ENCODE measurements at regions not wholly inside any gene's neighbourhood (a gene's known extent, or its start where the extent isn't known, plus 50 kb on each side); places are given as distances from the start of the nearest gene placed in this dataset.

DNA sequence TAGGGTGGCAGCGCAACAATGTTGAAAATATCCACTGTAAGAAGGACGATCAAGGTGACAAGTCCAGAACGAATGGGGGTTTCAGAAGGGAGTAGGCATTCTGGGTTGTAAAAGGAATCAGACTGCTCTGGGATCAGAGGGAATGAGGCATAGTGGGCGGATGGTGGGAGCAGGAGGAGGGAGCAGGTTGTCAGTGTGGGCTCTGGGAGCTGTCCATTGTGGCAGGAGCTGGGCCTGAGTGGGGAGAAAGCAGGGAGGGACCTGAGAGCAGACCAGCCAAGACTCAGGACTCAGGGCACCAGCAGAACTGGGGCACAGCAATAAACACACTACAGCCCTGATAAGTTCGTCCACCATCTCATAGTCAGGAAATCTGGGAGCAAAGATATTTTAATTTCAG lies 292.6 kb upstream of the MKI67 start:
- no peak for DNase-seq (ENCODE audit: extremely low read depth in 1 of 2, low read depth in 1 of 2)

DNA sequence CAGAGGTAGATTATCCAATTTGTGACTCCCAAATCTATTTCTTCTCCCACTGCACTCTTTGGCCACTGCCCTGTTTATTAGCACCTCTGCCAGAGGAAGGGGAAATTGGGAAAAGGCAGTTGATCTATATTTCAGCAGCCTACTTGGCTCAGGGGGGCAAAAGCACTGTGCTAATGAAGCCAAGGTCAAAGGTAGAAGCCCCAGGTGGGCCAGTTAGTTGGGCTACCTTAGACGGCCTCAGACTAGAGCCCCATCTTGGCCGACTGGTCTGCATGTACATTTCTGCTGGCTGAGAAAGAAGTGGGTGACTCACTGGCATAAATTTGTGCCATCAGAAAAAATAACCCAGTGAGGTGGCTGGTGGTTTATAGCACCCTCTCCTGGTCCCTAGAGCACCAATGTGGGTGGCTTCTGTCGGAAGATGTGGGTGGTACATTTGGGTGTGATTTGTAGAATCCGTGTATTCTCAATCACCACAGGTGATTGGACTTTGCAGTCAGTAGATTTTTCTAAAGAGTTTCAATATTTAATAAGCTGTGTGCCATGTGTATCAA lies 293.3 kb upstream of the MKI67 start:
- DNase-seq (ENCODE audit: extremely low read depth in 1 of 2, low read depth in 1 of 2): no peak

DNA sequence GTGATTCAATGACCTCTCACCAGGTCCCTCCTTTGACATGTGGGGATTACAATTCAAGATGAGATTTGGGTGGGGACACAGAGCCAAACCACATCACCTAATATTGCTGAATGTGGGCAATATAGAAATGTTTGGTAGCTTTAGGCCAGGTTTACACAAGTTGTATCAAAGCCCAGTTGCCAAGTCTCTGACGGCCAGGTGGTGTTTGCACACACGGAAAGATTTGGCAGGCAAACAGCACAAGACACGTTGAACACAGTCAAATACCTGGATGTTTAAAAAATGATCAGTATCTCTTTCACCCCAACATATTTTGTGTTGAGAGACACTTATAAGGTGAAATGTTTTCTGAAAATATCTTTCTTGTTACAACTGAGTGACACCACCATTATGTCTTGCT lies 294.4 kb upstream of the MKI67 start:
- no peak for DNase-seq (ENCODE audit: extremely low read depth in 1 of 2, low read depth in 1 of 2)

DNA sequence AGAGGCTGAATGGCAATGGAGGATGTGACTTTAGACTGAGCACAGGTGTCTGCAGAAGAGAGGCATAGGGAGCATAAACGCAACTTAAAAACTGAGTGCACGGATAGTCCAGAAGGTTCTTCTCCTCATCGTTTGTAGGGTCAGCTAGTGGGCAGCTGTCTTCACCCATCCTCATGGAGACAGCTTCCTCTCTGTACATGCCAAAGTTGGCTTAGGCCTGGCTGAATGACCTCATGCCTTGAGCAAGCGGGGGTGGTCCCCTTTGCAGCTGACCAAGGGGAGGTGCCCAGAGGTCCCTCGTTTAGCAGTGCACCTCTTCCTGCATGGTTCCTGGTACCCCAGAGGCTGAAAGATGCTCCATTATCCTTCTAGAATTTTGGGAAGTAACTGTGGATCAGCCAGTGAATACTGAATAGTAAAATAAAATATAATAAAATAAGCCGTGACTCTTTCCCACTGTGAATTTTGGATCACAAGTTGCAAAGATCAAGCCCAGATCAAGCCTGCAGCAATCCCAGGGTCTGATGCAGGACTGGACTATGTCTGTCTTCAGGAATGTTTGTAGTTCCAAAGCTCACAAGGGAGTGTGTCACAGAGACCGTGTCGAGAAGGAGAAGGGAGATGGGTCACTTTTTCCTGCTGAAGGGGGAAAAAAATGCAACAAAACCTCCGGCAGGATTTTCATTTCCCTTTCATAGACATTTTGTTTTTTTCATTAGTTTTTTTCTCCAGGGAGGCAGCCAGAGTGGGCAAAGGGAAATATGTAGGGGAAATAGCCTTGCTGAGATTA lies 295.3 kb upstream of the MKI67 start:
- no peak for DNase-seq (ENCODE audit: extremely low read depth in 1 of 2, low read depth in 1 of 2)

DNA sequence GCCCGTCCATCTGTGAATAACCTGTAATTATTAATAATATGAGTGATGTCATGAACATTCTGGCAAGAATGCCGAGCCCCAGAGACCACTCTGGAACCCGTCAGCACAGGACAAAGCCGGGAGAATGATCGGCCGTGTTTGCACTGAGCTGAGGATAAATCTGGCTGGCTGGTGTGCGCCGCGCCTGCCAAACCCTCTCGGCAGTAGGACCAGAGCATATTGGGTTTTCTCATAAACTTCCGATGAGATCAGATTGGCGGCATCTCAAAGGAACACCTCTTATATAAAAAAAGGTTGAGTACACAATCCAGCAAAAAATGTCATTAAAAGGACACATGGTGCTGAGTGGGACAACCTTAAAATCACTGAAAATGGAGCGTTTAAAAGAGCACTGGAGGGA lies 296.0 kb upstream of the MKI67 start:
- DNase-seq (ENCODE audit: extremely low read depth in 1 of 2, low read depth in 1 of 2): no peak

DNA sequence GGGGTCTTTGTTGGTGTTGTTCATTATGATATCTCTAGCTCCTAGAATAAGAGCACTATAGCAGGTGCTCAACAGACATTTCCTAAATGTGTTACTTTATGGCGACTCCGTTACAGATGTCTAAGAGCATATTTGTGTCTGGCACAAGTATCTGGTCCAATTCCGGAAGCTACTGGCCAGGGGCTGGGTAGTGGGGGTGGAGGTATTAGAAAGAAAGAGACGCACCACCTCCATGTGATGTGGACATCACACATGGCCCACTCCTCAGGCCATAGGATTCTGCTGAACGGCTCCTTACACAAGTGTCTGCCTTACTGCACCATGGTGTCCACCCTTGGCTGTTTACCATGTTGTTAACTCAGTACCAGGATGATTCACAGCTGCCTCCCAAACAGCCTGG lies 296.8 kb upstream of the MKI67 start:
- DNase-seq (ENCODE audit: extremely low read depth in 1 of 2, low read depth in 1 of 2): no peak

DNA sequence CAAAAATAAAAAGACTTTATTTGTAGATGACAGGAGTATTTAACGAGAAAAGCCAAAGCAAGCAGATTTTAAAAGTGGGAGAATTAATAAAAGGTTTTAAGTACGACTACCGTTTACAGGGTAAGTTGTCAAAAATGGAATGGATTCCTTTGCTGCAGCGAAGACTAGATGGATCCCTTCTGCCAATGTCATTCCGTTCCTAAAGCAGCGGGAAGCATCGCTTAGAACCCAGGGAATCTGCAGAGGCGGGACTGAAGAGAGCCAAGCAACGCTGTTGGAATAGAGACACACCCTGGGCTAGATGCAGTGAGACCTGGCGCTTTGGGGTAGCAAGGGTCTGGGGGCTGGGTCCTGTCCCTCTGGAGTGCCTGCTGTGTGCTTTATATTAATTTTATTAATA lies 303.1 kb upstream of the MKI67 start:
- DNase-seq (ENCODE audit: extremely low read depth in 1 of 2, low read depth in 1 of 2): no peak

DNA sequence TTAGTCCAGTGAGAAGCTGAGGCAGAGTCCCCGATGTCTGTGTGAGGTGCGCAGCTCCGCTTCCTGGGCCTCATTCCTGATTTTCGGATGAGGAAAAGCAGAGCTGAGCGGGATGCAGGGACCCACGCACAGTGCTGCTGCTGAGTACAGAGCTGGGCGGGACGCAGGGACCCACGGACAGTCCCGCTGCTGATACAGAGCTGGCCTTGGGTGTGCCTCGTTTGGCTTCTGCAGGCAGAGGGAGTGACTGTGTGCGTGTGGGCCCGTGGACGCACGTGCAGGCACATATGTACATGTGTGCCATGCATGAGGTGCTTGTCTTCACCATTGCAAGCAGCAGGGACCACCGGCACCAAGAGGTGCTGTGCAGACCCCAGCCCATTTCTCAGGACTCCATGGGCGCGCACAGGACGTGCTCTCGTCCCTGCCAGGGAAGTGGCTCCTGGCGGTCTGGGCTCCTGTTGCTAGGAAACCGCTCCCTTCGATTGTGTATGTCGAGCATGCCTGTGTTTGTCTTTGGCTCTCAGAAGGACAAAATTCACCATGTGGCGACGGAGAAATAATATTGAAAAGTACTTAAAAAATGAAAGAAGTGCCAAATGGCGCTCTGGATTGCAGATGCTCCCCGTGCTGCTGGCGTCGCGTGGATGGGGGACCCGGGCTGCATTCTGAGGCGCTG lies 303.8 kb upstream of the MKI67 start:
- no peak for DNase-seq (ENCODE audit: extremely low read depth in 1 of 2, low read depth in 1 of 2)

DNA sequence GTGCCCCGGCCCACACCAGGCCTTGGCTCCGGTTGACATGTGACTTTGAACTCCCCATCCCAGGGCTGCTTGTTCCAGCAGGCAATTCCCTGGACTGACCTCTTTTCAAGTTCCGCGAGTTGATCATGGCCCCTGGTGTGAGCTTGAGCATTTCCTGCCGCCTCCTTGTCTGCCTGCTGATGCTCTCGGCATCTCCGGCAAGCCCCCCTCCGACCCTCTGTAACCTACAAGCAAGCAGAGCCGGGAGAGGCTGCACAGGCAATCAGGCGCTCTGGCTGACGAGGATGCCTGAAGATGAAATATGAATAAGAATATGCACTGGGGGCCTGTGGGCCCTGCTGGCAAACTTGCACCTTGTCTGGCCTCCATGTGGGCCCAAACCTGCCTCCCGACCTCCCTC lies 304.9 kb upstream of the MKI67 start:
- DNase-seq (ENCODE audit: extremely low read depth in 1 of 2, low read depth in 1 of 2): no peak

DNA sequence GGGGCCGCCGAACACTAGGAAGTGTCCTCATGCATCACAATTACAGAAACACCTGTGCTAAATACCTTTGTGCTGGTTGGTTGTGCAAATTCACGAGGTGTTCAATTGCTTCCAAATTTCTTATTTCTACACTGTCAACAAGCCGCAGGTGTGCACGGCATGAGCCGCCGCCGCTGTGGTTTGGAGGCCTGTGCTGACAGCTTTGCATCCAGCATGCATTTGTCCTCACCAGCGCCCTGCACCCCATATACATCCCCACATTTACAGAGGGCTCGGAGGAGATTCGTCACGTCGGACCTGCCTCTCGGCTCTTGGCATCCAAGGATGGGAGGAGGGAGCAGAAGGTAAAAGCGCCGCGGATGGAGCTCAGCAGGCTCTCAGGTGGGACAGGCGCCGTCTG lies 305.3 kb upstream of the MKI67 start:
- no peak for DNase-seq (ENCODE audit: extremely low read depth in 1 of 2, low read depth in 1 of 2)

DNA sequence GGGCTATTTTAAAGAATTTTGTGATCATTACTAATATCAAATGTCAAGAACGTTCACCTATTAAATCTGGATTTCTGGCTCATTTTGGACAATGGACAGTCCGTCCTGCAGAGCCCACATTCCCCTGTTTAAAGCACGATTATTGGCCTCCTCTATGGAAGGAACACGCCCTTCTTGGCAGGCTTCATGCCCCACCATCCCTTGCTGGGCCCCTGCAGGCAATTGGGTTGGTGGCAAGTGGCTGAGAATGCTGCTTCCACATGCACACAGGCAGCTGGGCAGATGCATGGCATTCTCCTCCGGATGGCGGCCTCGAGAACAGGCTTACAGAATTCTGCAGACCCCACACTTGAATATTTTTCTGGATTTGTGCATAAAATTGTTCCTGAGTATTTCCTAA lies 305.8 kb upstream of the MKI67 start:
- DNase-seq (ENCODE audit: extremely low read depth in 1 of 2, low read depth in 1 of 2): no peak

DNA sequence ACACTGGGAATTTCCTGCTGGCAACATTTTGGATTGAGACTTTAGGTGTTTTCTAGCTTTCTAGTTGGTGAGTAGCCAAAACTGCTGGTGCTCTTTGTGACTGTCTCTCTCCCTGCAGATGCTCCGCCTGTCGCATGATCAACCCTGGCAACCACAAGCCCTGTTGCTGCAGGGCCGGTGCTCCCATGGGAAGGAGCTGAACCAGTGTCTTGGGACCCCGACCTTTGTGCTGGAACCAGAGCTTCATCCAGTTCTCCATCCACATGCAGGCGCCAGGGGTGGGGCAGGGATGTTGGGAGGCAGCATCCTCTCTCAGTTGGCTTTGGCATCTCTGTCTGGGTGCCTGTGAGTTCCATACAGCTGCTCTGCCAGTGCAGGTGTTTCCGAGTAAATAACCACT lies 306.2 kb upstream of the MKI67 start:
- no peak for DNase-seq (ENCODE audit: extremely low read depth in 1 of 2, low read depth in 1 of 2)

DNA sequence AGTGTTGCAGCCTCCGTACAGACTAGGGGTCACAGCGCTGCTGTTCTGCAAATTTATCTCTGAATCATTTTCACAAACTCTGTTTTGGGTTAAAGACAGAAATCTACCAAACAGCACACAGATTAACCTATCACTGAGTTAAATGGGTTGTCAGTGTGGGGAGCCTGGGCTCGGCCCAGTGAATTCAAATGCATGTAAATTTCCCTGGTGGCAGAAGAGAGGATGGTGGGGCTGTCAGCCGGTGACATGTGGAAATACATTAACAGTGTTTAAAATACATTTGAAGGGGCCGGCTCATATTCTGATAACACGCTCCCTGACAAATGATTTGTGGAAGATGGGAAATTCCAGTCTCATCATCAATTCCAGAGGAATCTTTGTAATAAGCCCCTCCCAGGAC lies 309.6 kb upstream of the MKI67 start:
- DNase-seq (ENCODE audit: extremely low read depth in 1 of 2, low read depth in 1 of 2): no peak

DNA sequence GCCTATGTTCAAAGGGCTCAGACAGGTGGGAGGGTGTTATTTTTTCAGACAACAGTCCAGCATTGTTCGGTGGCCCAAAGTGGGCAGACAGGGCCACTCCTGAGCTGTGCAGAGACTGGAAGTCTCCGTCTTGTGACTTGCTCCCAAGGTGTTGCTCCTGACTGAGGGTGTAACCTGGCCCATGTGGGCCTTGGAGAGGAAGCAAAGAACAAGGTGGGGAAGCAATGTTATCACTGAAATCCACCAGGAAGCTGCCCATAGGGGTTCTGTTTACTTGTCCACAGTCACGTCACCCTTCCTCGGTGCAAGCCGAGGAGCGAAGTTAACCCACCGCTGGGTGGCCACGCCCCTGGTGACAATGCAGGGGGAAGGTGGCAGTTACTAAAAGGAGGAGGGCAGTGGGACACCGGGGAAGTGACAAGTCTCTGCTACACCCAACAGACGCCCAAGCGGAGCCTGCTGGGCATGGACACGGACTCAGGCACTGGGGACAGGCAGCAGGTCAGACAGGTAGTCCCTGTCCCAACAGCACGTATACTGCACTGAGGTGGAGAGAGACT lies 311.6 kb upstream of the MKI67 start:
- no peak for DNase-seq (ENCODE audit: extremely low read depth in 1 of 2, low read depth in 1 of 2)

DNA sequence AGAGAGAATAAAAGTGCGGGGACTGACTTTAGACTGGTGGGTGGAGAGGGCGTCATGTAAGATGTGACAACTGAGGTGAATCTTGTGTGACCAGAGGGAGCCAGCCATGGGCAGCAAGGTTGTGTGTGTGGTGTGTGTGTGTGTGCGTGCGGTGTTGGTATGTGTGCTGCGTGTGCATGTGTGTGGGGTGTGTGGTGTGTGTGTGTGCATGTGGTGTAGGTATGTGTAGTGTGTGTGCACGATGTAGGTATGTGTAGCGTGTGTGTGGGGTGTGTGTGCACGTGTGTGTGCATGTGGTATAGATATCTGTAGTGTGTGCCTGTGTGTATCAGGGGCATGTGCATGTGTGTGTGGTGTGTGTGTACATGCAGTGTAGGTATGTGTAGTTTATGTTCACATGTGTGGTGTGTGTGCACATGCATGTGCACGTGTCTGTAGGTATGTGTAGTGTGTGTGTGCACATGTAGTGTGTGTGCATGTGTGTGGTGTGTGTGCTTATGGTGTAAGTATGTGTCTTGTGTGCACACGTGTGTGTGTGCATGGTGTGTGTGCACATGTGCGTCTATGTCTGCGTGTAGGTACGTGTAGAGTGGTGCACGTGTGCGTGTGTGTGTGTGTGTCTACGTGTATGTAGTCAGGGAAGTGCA lies 312.3 kb upstream of the MKI67 start:
- DNase-seq (ENCODE audit: extremely low read depth in 1 of 2, low read depth in 1 of 2): no peak

DNA sequence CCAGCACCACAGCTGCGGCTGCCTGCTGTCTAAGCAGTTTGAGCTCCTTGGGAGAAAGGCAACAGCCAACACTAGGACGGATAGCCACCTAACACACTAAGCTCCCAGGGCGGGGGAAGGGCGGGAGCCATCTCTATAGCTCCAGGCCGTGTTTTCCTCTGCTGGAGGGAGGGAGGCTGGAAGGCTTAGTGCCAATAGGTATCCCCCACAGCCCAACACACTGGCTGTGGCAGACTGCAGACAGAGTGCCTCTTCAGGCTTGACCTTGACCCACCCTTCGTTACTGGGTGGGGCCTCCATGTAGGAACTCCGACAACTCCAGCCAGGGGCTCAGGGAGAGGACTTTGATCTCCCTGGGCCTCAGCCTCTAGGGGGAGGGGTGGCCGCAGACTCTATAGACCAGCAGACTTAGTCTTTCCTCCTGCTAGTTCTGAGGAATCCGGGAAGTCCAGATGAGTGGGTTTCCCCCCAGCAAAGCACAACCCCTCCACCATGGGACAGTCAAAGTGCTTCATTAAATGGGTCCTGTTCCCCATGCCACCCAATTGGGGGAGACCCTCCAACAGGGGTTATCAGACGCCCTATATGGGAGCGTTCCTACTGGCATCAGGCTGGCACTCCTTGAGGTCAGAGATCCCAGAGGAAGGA lies 314.4 kb upstream of the MKI67 start:
- no peak for DNase-seq (ENCODE audit: extremely low read depth in 1 of 2, low read depth in 1 of 2)

DNA sequence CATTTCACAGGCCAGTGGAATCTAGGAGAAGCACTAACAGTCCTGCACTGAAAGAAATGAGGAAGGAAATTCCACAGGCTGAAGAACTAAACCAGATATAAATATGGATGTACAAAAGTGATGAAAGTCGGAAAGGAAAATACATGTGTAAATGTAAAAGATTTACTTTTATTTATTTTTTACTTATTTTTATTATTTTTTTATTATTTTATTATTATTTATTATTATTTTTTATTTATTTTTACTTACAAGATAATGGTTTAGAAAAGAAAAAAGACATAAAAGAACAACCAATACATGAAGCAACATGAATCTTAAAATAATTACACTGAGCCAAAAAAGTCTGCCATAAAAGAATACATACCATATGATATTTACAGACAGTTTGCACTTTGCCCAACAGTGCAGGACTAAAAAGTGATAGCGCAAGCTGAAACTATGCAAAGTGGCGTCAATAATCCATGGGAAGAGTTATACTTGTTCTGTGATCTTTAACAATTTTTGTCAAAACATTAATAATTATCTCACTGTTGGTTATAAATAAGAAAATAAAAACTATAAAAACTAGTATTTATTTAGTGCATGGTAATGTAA lies 317.8 kb upstream of the MKI67 start:
- no peak for DNase-seq (ENCODE audit: extremely low read depth in 1 of 2, low read depth in 1 of 2)

DNA sequence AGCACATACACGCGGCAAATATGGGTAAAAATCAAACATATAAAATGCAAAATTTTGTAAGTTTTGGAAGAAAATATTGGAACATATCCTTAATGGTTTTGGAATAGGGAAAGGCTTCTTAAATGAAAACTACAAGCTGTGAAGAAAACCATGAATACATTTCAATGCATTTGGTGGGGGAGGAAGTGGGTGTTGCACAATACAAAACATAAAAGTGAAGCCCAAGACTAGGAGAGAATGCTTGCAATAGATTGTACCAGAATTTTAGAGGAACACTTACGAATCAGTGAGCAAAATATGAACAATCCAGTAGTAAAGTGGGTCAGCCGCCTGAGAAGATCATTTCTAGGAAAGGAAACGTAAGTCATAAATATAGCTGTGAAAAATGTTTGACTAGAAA lies 322.6 kb upstream of the MKI67 start:
- no peak for DNase-seq (ENCODE audit: extremely low read depth in 1 of 2, low read depth in 1 of 2)

DNA sequence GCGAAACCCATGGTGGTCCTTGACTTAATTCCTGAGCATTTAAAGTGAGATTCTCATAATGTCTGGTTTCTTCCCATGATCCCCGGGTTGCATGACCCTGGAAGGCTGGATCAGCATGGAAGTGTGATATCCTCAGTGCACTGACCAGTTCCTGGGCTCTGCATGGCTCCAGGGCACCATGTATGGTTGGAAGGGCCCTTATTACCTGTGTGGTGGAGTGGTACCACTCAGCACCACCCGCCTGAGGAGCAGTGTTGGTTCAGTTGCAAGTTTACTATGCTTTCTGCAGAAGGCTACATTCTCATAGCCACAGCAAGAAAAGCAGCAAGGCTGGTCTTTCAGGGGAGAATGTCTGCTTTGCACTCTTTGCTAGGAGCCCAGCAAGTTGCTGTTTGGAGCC lies 325.7 kb upstream of the MKI67 start:
- no peak for DNase-seq (ENCODE audit: extremely low read depth in 1 of 2, low read depth in 1 of 2)

DNA sequence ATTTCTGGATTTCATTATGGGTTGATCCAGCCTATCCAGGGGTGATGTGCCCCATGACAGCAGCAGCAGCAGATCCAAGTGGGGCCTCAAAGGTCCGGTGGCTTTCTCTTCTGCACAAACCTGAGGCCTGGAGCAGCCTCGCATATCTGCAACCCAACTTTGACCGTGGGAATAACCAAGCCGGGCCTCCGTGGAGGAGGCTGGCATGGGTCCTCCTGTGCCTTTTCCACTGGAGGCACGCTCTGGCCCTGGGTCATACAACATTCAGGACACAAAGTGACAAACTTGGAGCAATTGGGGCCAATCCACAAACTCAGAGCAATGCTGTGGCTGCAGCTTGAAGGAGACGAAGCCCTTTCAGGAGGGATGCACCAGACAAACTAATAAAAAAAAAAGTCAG lies 330.0 kb upstream of the MKI67 start:
- no peak for DNase-seq (ENCODE audit: extremely low read depth in 1 of 2, low read depth in 1 of 2)

DNA sequence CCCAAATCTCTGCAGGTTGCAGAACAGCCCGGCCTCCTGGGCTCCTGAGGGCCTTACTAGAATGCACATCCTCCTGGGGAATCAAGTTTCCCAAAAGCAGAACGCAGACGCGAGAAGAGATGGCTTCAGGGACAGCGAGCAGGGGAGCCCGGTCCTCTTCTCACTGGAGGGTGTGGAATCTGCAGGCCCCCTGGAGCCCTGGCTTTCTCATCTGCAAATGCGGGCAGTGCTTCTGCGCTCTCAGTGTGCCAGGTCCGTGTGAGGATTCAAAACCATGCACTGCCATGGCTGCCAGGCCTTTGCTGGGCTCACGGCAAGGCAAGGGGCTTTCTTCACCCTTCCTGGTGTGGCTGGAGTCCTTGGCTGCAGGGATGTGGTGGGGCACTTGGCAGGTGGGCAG lies 330.9 kb upstream of the MKI67 start:
- DNase-seq (ENCODE audit: extremely low read depth in 1 of 2, low read depth in 1 of 2): no peak

All from activated CD8-positive, alpha-beta memory T cell treated with anti-CD3 and anti-CD28 coated beads for 1 hour (primary cell).